GM21390 (cell line): ENCODE measurements at regions not wholly inside any gene's neighbourhood (a gene's known extent, or its start where the extent isn't known, plus 50 kb on each side); places are given as distances from the start of the nearest gene placed in this dataset.

Experiments
- ATAC-seq: cut with Tn5 transposase; IDR thresholded peaks from one replicate; pipeline ENCODE4 v1.9.1; 2021; ENCODE audit not compliant: unreplicated experiment

DNA sequence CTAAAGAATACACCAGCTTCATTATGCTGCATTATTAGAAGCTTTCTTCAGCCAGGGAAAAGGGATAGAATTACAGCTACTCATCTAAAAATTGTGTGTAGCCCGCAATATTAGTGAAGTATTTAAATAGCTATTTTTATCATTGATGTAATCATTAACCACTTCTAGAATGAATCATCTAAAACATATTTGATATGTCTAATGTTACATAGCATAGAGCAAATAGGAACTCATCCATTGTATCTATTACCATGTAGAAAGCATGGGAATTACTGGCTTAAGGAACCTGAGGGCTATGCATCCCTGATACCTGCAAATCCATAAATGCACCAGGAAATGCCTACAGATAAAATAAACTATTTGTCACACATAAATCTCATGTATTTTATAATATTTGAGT is 54.5 kb upstream of the VGLL3 start:
- no peak for ATAC-seq

DNA sequence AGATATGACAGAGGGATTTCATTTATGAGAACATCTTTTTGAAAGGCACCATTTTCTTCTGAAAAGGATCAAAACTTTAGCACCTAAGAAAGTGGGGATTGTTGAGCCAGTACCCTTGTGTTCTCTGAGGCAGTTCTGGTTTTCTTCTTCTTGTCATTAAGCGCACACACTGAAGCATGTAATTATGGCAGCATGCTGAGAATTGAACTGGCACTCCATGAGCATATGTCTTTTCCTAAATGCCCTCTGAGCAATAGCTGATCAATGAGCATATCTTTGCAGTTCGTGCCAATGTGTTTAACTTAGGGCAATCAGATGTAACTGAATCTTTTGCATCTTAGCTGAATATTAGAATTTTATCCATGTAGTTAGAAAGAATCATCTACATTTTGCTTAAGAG is 53.9 kb upstream of the VGLL3 start:
- no peak for ATAC-seq

DNA sequence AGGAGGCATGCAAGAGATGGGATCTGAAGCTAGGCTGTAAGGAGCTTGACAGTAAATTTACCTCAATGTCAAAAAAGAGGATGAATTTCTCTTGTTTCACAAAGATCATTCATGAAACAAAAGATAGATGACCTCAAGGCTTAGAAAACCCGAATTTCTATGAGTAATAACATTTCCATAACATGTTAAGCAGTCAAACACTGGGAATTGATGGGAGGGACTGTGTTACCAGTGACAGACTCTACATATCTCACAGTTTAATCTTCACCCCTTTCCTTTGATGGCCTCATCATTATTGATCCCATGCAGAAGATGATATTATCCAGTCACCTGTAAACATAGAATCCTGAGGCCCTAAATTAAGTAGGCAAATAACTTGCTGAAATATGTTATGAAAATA is 53.5 kb upstream of the VGLL3 start:
- no peak for ATAC-seq

DNA sequence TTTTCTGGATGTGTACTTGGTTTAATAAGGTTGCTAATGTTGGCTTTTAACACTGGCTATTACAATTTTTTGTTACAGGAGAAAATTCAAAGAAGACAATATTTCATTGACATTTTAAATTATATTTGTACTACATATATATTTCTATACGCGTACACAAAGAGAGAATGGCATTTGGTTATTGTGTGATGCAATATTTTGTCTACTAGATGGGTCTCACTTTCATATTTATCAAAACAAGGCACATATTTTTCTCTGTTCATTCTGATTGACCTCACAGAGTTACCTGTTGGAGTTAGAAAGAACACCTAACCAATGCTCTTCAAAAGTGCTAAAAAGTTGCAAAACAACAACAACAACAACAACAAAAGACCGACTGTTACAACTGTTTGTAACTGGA is 50.2 kb upstream of the VGLL3 start:
- ATAC-seq: no peak
